HCT116 (cell line): ENCODE measurements at regions not wholly inside any gene's neighbourhood (a gene's known extent, or its start where the extent isn't known, plus 50 kb on each side); places are given as distances from the start of the nearest gene placed in this dataset.

Source experiments
- ATAC-seq: fragments of 200-7000 bp; cut with Tn5 transposase; 2 replicates; pipeline ENCODE4 v1.9.1; 2020; ENCODE audit warnings: mild to moderate bottlenecking, moderate library complexity
- BruUV-seq: library from RNA; stranded (reverse); fragments of 400-500 nt; replicated peaks from 2 replicates; lab custom pipeline; 2021; lab: Mats Ljungman, UMichigan
- CTCF ChIA-PET: fragments of 300-600 bp; sonication (Branson Sonifier 250); formaldehyde crosslinking; loops from one replicate; lab custom pipeline; 2021; ENCODE audit warnings: antibody characterized with exemption; lab: Charles Lee
- POLR2A ChIA-PET: fragments of 300-600, 350-600 bp; sonication (Branson Sonifier 250); formaldehyde crosslinking; loops from one replicate; lab custom pipeline; 2021; ENCODE audit warnings: antibody characterized with exemption; lab: Charles Lee
- RAD21 ChIA-PET, 2 experiments: fragments of 300-600 bp; sonication (Branson Sonifier 250); formaldehyde crosslinking; loops; one replicate each; lab custom pipeline; 2023; ENCODE audit warnings: low total read pairs in 2 of 2; ENCODE audit not compliant: uncharacterized antibody in 2 of 2, unreplicated experiment in 2 of 2, low non-redundant PET in 1 of 2; lab: Charles Lee
- DNase-seq: peaks from one replicate; pipeline ENCODE4 v3.0.0-alpha.2; 2010; ENCODE audit warnings: low read depth, low spot score
- H2AFZ ChIP-seq: fragments of 200-600 bp; shearing (Covaris generic), sonication (generic); 2 replicates; pipeline ENCODE4 v1.6.1; 2017; ENCODE audit warnings: low read depth, mixed run types, mixed read lengths, antibody characterized with exemption, low read length; ENCODE audit not compliant: poor library complexity, severe bottlenecking
- H3K27ac ChIP-seq: 2 replicates; pipeline ENCODE4 v1.5.1; 2012; ENCODE audit warnings: low read depth, low read length
- H3K27me3 ChIP-seq: fragments of 200-600 bp; sonication (generic); 2 replicates; pipeline ENCODE4 v1.6.1; 2016; ENCODE audit warnings: mixed run types, low read length, mixed read lengths; ENCODE audit not compliant: insufficient read depth
- H3K36me3 ChIP-seq, 2 experiments: fragments of 200-500 bp in 1 of 2; fragments of 200-600 bp in 1 of 2; sonication (Bioruptor generic) in 1 of 2; sonication (generic) in 1 of 2; 2 replicates each; pipeline versions ENCODE4 v1.5.1 to v1.6.1; 2014 to 2016; ENCODE audit warnings: low read length in 2 of 2, inconsistent platforms in 1 of 2, mixed read lengths in 1 of 2, mixed run types in 1 of 2; ENCODE audit not compliant: insufficient read depth in 2 of 2, control insufficient read depth in 1 of 2
- H3K4me1 ChIP-seq, 2 experiments: fragments of 200-600 bp in 1 of 2; sonication (generic) in 1 of 2; 2 replicates each; pipeline versions ENCODE4 v1.5.1 to v1.6.1; 2012 to 2017; ENCODE audit warnings: low read length in 2 of 2, inconsistent platforms in 1 of 2, mild to moderate bottlenecking in 1 of 2, mixed read lengths in 1 of 2, mixed run types in 1 of 2, moderate library complexity in 1 of 2; ENCODE audit not compliant: insufficient read depth in 2 of 2, control insufficient read depth in 1 of 2
- H3K4me2 ChIP-seq: fragments of 200-600 bp; sonication (generic); 2 replicates; pipeline ENCODE4 v1.6.1; 2017; ENCODE audit warnings: mixed run types, low read length, mixed read lengths
- H3K4me3 ChIP-seq, 2 experiments: fragments of 200-600 bp in 1 of 2; sonication (generic) in 1 of 2; replicated peaks in 1 of 2; 2 replicates each; pipeline ENCODE4 v1.5.1; 2011 to 2016; ENCODE audit warnings: low read length in 2 of 2, control low read depth in 1 of 2, low read depth in 1 of 2, mild to moderate bottlenecking in 1 of 2, mixed read lengths in 1 of 2, mixed run types in 1 of 2
- H3K79me2 ChIP-seq: fragments of 200-600 bp; sonication (generic); 2 replicates; pipeline ENCODE4 v1.6.1; 2017; ENCODE audit warnings: mild to moderate bottlenecking, mixed run types, low read length, moderate library complexity, mixed read lengths; ENCODE audit not compliant: insufficient read depth
- H3K9ac ChIP-seq: fragments of 200-600 bp; sonication (generic); 2 replicates; pipeline ENCODE4 v1.6.1; 2016; ENCODE audit warnings: low read length, mixed read lengths
- H3K9me2 ChIP-seq: fragments of 200-600 bp; sonication (generic), shearing (Covaris generic); 2 replicates; pipeline ENCODE4 v1.6.1; 2017; ENCODE audit warnings: mixed run types, mild to moderate bottlenecking, moderate library complexity; ENCODE audit not compliant: insufficient read depth
- H3K9me3 ChIP-seq, 2 experiments: fragments of 200-500 bp in 1 of 2; fragments of 200-600 bp in 1 of 2; sonication (Bioruptor generic) in 1 of 2; sonication (generic) in 1 of 2; 2 replicates each; pipeline ENCODE4 v1.6.1; 2014 to 2017; ENCODE audit warnings: low read length in 2 of 2, mixed read lengths in 2 of 2, inconsistent platforms in 1 of 2, low read depth in 1 of 2, mild to moderate bottlenecking in 1 of 2, mixed run types in 1 of 2, moderate library complexity in 1 of 2; ENCODE audit not compliant: control insufficient read depth in 1 of 2, insufficient read depth in 1 of 2
- H4K20me1 ChIP-seq: fragments of 200-600 bp; sonication (generic), shearing (Covaris generic); 2 replicates; pipeline ENCODE4 v1.6.1; 2017; ENCODE audit warnings: mixed run types, mild to moderate bottlenecking, moderate library complexity; ENCODE audit not compliant: insufficient read depth
- CEBPB ChIP-seq: IDR thresholded peaks from 2 replicates; pipeline ENCODE4 v1.6.1; 2012; ENCODE audit warnings: low read depth
- EZH2 ChIP-seq: fragments of 200-600 bp; sonication (generic); IDR thresholded peaks from 2 replicates; pipeline ENCODE4 v1.6.1; 2017; ENCODE audit warnings: antibody characterized with exemption, mixed run types
- EZH2phosphoT487 ChIP-seq: fragments of 200-600 bp; IDR thresholded peaks from 2 replicates; pipeline ENCODE4 v1.6.1; 2018; ENCODE audit warnings: antibody characterized with exemption, borderline replicate concordance
- JUND ChIP-seq: IDR thresholded peaks from 2 replicates; pipeline ENCODE4 v1.6.1; 2012
- POLR2AphosphoS5 ChIP-seq: IDR thresholded peaks from 2 replicates; pipeline ENCODE4 v1.6.1; 2011; ENCODE audit warnings: mild to moderate bottlenecking, low read depth, low read length, moderate library complexity
- RAD21 ChIP-seq: IDR thresholded peaks from 2 replicates; pipeline ENCODE4 v1.6.1; 2012; ENCODE audit warnings: low read depth, mild to moderate bottlenecking
- SIN3A ChIP-seq: IDR thresholded peaks from 2 replicates; pipeline ENCODE4 v1.6.1; 2012; ENCODE audit warnings: low read depth
- SP1 ChIP-seq: IDR thresholded peaks from 2 replicates; pipeline ENCODE4 v1.6.1; 2012; ENCODE audit warnings: low read depth
- SRF ChIP-seq: IDR thresholded peaks from 2 replicates; pipeline ENCODE4 v1.6.1; 2012; ENCODE audit warnings: low read depth
- TCF7L2 ChIP-seq: IDR thresholded peaks from 2 replicates; pipeline ENCODE4 v1.7.0; 2011; ENCODE audit warnings: borderline replicate concordance, inconsistent platforms; ENCODE audit not compliant: insufficient read depth, insufficient read length; ENCODE audit errors: extremely low read depth
- YY1 ChIP-seq: IDR thresholded peaks from 2 replicates; pipeline ENCODE4 v1.6.1; 2011; ENCODE audit warnings: low read length, low read depth, moderate library complexity, mild to moderate bottlenecking; ENCODE audit not compliant: insufficient replicate concordance; ENCODE audit errors: extremely low read depth
- intact Hi-C: fragments of 100-400 bp; cut with micrococcal nuclease; formaldehyde crosslinking; loops from 2 replicates; pipeline ENCODE4 v1.10.0; 2022
- TF ChIP-seq, protein P1 (sequence below): IDR thresholded peaks from 2 replicates; pipeline ENCODE4 v1.6.1; 2011; ENCODE audit warnings: mild to moderate bottlenecking, low read length, moderate library complexity; ENCODE audit not compliant: insufficient replicate concordance; ENCODE audit errors: extremely low read depth
- TF ChIP-seq, protein P2 (sequence below): IDR thresholded peaks from 2 replicates; pipeline ENCODE4 v1.6.1; 2012
- TF ChIP-seq, protein P3 (sequence below): IDR thresholded peaks from 2 replicates; pipeline ENCODE4 v1.6.1; 2012

DNA sequence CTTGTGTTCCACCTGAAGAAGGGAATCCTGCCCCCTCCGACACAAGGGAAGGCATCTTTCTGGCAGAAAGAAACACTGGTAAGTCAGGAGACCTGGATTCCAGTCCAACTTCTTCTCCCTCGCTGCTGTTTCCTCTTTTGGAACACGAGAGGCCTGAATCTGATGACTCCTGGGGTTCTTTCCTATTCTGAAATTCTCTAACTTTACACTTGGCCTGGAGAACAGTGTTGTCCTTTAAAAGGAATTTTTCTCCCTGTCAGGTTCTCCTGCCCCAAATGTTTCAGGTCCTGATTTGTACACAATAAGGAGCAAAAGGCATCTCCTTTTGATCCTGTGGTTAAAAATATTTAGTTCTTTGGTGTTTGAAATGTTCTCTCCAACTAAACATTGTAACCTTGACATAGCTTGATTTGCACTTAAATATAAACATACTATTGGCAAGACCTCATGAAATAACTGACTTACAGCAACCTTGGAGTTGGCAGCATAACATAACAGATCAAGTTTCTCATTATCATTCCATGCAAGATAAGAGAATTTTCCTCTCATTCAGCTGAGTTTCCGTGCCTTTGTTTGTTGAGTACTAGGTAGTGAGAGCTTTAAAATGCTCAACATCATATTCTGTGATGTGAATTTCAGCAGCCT is 244.8 kb downstream of the COG6 start (continued):
- TF ChIP-seq, protein P1, sequence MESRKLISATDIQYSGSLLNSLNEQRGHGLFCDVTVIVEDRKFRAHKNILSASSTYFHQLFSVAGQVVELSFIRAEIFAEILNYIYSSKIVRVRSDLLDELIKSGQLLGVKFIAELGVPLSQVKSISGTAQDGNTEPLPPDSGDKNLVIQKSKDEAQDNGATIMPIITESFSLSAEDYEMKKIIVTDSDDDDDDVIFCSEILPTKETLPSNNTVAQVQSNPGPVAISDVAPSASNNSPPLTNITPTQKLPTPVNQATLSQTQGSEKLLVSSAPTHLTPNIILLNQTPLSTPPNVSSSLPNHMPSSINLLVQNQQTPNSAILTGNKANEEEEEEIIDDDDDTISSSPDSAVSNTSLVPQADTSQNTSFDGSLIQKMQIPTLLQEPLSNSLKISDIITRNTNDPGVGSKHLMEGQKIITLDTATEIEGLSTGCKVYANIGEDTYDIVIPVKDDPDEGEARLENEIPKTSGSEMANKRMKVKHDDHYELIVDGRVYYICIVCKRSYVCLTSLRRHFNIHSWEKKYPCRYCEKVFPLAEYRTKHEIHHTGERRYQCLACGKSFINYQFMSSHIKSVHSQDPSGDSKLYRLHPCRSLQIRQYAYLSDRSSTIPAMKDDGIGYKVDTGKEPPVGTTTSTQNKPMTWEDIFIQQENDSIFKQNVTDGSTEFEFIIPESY, result no peak
- TF ChIP-seq SIN3A (no peak), SRF (no peak)
- TF ChIP-seq, all 23 proteins: peak for 0

DNA sequence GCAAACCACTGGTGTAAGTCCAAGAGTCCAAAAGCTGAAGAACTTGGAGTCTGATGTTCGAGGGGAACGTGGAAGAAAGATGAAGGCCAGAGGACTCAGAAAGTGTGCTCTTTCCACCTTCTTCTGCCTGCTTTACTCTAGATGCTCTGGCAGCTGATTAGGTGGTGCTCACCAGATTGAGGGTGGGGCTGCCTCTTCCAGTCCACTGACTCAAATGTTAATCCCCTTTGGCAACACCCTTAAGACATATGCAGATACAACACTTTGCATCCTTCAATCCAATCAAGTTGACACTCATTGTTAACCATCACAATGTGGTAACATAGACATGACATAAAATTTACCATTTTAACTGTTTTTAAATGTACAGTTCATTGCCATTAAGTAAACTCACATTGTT is 249.5 kb downstream of the COG6 start:
- Histone ChIP-seq H4K20me1 (no peaks in the 10 kb centered on the region), H2AFZ (no peak overlapping the region), H3K36me3 (no peaks in the 10 kb centered on the region), H3K27me3 (no peaks in the 10 kb centered on the region), H3K4me2 (no peak overlapping the region), H3K4me1 (no peaks in the 10 kb centered on the region), H3K9me2 (no peaks in the 10 kb centered on the region), H3K27ac (no peak overlapping the region), H3K79me2 (no peaks in the 10 kb centered on the region), H3K9ac (no peak overlapping the region), H3K9me3 (no peaks in the 10 kb centered on the region), H3K4me3 (no peak overlapping the region)
- no TSS peak for BruUV-seq
- intact Hi-C loops, result no loop called here
- ChIA-PET CTCF (no interaction called here), POLR2A (no interaction called here), RAD21 (no interaction called here)
- DNase-seq (no peak), ATAC-seq (no peak)
- no peak for TF ChIP-seq RAD21

DNA sequence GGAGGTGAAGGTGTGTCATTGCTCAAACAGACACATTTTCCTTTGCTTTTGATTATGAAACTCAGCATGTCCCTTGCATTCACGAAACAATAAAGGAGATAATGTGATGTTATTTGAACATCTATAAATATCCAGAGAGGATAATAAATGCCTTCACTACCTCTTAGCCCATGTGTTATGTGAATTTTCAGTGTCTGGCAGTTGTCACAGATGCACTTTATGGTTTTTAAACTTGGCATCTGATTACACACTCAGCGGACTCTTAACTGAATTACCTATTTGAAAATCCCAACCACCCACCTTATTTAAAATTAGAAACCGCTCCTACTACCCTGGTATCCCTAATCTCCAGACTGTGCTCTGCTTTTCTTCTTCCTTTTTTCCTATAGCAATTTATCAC is 254.2 kb downstream of the COG6 start:
- no peaks in the 10 kb centered on the region for H4K20me1 ChIP-seq
- no TSS peak for BruUV-seq
- POLR2A ChIA-PET, result no interaction called here
- no peak for TF ChIP-seq CEBPB
- TF ChIP-seq RAD21, result no peak
- no peak for TF ChIP-seq POLR2AphosphoS5
- TF ChIP-seq, protein P1, result no peak
- no peak for TF ChIP-seq SRF
- TF ChIP-seq EZH2, result no peak
- TF ChIP-seq JUND, result no peak
- TF ChIP-seq EZH2phosphoT487, result no peak
- TF ChIP-seq YY1, result no peak
- TF ChIP-seq, protein P2, sequence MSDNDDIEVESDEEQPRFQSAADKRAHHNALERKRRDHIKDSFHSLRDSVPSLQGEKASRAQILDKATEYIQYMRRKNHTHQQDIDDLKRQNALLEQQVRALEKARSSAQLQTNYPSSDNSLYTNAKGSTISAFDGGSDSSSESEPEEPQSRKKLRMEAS, result no peak
- no peak for TF ChIP-seq SP1
- TF ChIP-seq, protein P3, sequence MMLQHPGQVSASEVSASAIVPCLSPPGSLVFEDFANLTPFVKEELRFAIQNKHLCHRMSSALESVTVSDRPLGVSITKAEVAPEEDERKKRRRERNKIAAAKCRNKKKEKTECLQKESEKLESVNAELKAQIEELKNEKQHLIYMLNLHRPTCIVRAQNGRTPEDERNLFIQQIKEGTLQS, result no peak
- TF ChIP-seq TCF7L2, result no peak

More for the DNA sequence above, 254.2 kb downstream of the COG6 start:
- ChIA-PET CTCF (no interaction called here), RAD21 (no interaction called here)
- H3K9me3 ChIP-seq, result no peaks in the 10 kb centered on the region
- H2AFZ ChIP-seq, result no peak overlapping the region
- no peaks in the 10 kb centered on the region for H3K4me1 ChIP-seq
- H3K9me2 ChIP-seq, result no peaks in the 10 kb centered on the region
- DNase-seq, result no peak
- no peak overlapping the region for H3K4me2 ChIP-seq
- no peaks in the 10 kb centered on the region for H3K27me3 ChIP-seq
- no peak overlapping the region for H3K4me3 ChIP-seq
- no peak overlapping the region for H3K27ac ChIP-seq
- intact Hi-C loops, result no loop called here
- no peaks in the 10 kb centered on the region for H3K36me3 ChIP-seq
- no peak overlapping the region for H3K9ac ChIP-seq
- no peak for ATAC-seq
- no peaks in the 10 kb centered on the region for H3K79me2 ChIP-seq
